Keratinocyte (primary cell): ENCODE measurements at regions not wholly inside any gene's neighbourhood (a gene's known extent, or its start where the extent isn't known, plus 50 kb on each side); places are given as distances from the start of the nearest gene placed in this dataset.

Experiments
- DNase-seq: peaks from one replicate; pipeline ENCODE4 v3.0.0-alpha.2; 2011; ENCODE audit warnings: low read depth, missing footprints, low spot score
- FAIRE-seq: peaks from 2 replicates; lab custom pipeline; 2011; peaks lifted over from hg19 to GRCh38; lab: Jason Lieb, UNC
- H2AFZ ChIP-seq: 2 replicates; pipeline ENCODE4 v1.6.0; 2012; ENCODE audit warnings: low read length, control low read depth, inconsistent platforms; ENCODE audit not compliant: control insufficient read depth
- H3K27ac ChIP-seq: 2 replicates; pipeline ENCODE4 v1.5.1; 2011; ENCODE audit warnings: low read length; ENCODE audit not compliant: control insufficient read depth, insufficient read depth
- H3K27me3 ChIP-seq: 3 replicates; pipeline ENCODE4 v1.6.0; 2011; ENCODE audit warnings: low read length; ENCODE audit not compliant: control insufficient read depth, insufficient read depth; ENCODE audit errors: extremely low read depth
- H3K36me3 ChIP-seq, 2 experiments: 2 replicates in 1 of 2; 3 replicates in 1 of 2; pipeline ENCODE4 v1.5.1; 2011; ENCODE audit warnings: low read length in 2 of 2, mild to moderate bottlenecking in 1 of 2; ENCODE audit not compliant: control insufficient read depth in 2 of 2, insufficient read depth in 2 of 2; ENCODE audit errors: extremely low read depth in 1 of 2
- H3K4me1 ChIP-seq: 3 replicates; pipeline ENCODE4 v1.5.1; 2011; ENCODE audit warnings: low read length; ENCODE audit not compliant: control insufficient read depth, insufficient read depth; ENCODE audit errors: extremely low read depth
- H3K4me2 ChIP-seq: 3 replicates; pipeline ENCODE4 v1.6.0; 2011; ENCODE audit warnings: low read depth, low read length; ENCODE audit not compliant: control insufficient read depth, insufficient read depth; ENCODE audit errors: extremely low read depth
- H3K4me3 ChIP-seq, 3 experiments: fragments of 200-600 bp in 1 of 3; sonication (generic) in 1 of 3; 2 replicates in 2 of 3; 3 replicates in 1 of 3; pipeline ENCODE4 v1.5.1; 2011 to 2016; ENCODE audit warnings: low read length in 3 of 3, mild to moderate bottlenecking in 3 of 3, control low read depth in 2 of 3, inconsistent platforms in 1 of 3, low read depth in 1 of 3, mixed read lengths in 1 of 3, mixed run types in 1 of 3, moderate library complexity in 1 of 3; ENCODE audit not compliant: control insufficient read depth in 2 of 3, insufficient read depth in 2 of 3; ENCODE audit errors: extremely low read depth in 1 of 3
- H3K79me2 ChIP-seq: 2 replicates; pipeline ENCODE4 v1.6.0; 2012; ENCODE audit warnings: low read length; ENCODE audit not compliant: control insufficient read depth, insufficient read depth
- H3K9ac ChIP-seq: 3 replicates; pipeline ENCODE4 v1.6.0; 2011; ENCODE audit warnings: low read length; ENCODE audit not compliant: control insufficient read depth, insufficient read depth; ENCODE audit errors: extremely low read depth
- H3K9me1 ChIP-seq: 3 replicates; pipeline ENCODE4 v1.6.0; 2011; ENCODE audit warnings: low read length; ENCODE audit not compliant: control insufficient read depth, insufficient read depth; ENCODE audit errors: extremely low read depth
- H3K9me3 ChIP-seq: 2 replicates; pipeline ENCODE4 v1.5.1; 2012; ENCODE audit warnings: low read depth, low read length; ENCODE audit not compliant: control insufficient read depth
- H4K20me1 ChIP-seq: 3 replicates; pipeline ENCODE4 v1.6.0; 2011; ENCODE audit warnings: low read length; ENCODE audit not compliant: control insufficient read depth, insufficient read depth; ENCODE audit errors: extremely low read depth
- EZH2 ChIP-seq: IDR thresholded peaks from one replicate; pipeline ENCODE4 v1.6.1; 2012; ENCODE audit warnings: inconsistent platforms, mild to moderate bottlenecking, low read length, moderate library complexity
- dilution Hi-C: fragments of 300-500 bp; cut with MboI; formaldehyde crosslinking; loops from one replicate; pipeline ENCODE4 v1.7.0; 2020; ENCODE audit warnings: low sequenced_read_pairs; ENCODE audit not compliant: extremely low pct_ligation_motif_present
- TF ChIP-seq, protein P1 (sequence below), 3 experiments: IDR thresholded peaks in 1 of 3; conservative IDR thresholded peaks in 1 of 3; optimal IDR thresholded peaks in 1 of 3; 2 replicates in 2 of 3; 3 replicates in 1 of 3; pipeline versions ENCODE3 to v1.5.1; 2011; ENCODE audit warnings: low read length in 3 of 3, mild to moderate bottlenecking in 3 of 3, moderate library complexity in 2 of 3, control low read depth in 1 of 3, inconsistent platforms in 1 of 3; ENCODE audit not compliant: insufficient read depth in 2 of 3; ENCODE audit errors: extremely low read depth in 1 of 3

DNA sequence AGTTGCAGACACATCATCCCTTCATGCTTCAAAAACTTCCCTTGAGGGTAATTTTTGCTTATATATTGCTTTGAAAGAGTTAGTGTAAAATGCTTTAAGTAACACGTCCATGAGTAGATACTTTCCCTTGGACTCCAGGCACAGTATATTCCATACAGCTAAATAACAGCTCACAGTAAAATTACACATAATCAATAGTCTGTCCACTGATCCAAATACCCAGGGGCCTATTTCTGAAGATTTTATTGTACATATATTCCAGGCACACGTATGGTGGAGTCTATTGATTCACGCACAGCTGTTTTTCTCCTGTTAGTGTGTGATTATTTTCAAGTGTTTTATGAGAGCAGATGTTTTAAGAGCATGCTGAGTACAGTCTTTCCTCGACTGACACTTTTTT is 223.7 kb upstream of the GRAMD2B start:
- dilution Hi-C loops = no loop called here
- TF ChIP-seq, protein P1, sequence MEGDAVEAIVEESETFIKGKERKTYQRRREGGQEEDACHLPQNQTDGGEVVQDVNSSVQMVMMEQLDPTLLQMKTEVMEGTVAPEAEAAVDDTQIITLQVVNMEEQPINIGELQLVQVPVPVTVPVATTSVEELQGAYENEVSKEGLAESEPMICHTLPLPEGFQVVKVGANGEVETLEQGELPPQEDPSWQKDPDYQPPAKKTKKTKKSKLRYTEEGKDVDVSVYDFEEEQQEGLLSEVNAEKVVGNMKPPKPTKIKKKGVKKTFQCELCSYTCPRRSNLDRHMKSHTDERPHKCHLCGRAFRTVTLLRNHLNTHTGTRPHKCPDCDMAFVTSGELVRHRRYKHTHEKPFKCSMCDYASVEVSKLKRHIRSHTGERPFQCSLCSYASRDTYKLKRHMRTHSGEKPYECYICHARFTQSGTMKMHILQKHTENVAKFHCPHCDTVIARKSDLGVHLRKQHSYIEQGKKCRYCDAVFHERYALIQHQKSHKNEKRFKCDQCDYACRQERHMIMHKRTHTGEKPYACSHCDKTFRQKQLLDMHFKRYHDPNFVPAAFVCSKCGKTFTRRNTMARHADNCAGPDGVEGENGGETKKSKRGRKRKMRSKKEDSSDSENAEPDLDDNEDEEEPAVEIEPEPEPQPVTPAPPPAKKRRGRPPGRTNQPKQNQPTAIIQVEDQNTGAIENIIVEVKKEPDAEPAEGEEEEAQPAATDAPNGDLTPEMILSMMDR (optimal IDR thresholded peaks at IDR 0.05 in 1 of 3, IDR thresholded peaks at IDR 0.05 in 1 of 3, conservative IDR thresholded peaks at IDR 0.05 in 1 of 3; ENCODE audit: extremely low read depth in 1 of 3, insufficient read depth in 2 of 3, low read length in 3 of 3) = no peak
- TF ChIP-seq EZH2 = no peak
- Histone ChIP-seq H3K79me2 (no peaks in the 10 kb centered on the region), H3K9me1 (no peaks in the 10 kb centered on the region), H3K4me3 (no peak overlapping the region), H3K36me3 (no peaks in the 10 kb centered on the region), H4K20me1 (no peaks in the 10 kb centered on the region), H2AFZ (no peak overlapping the region), H3K9ac (no peak overlapping the region), H3K4me1 (no peaks in the 10 kb centered on the region), H3K27me3 (no peaks in the 10 kb centered on the region), H3K9me3 (no peaks in the 10 kb centered on the region), H3K4me2 (no peak overlapping the region), H3K27ac (no peak overlapping the region)
- no peak for DNase-seq
- no peak for FAIRE-seq

DNA sequence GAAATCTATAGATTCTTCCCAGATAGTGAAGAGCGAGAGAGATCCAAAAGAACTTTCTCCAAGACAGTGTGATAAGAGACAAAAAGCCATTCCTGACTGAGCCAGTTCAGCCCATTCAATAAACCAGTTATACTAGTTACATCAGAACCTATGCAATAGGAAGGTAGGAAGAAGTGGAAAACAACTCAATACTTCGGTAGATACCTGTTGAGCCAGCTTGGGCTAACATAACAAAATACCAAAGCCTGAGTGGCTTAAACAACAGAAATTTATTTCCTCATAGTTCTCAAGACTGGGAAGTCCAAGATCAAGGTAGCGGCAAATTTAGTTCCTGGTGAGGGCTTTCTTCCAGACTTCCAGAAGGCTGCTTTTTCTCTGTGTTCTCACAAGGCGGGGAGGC is 214.5 kb upstream of the GRAMD2B start:
- no peaks in the 10 kb centered on the region for H3K9me1 ChIP-seq
- dilution Hi-C loops = no loop called here
- H3K4me2 ChIP-seq = no peak overlapping the region
- no peak for TF ChIP-seq EZH2
- TF ChIP-seq, protein P1 (optimal IDR thresholded peaks at IDR 0.05 in 1 of 3, IDR thresholded peaks at IDR 0.05 in 1 of 3, conservative IDR thresholded peaks at IDR 0.05 in 1 of 3; ENCODE audit: extremely low read depth in 1 of 3, insufficient read depth in 2 of 3, low read length in 3 of 3) = no peak
- no peaks in the 10 kb centered on the region for H3K79me2 ChIP-seq
- no peaks in the 10 kb centered on the region for H3K36me3 ChIP-seq
- H3K27me3 ChIP-seq = no peaks in the 10 kb centered on the region
- H3K9me3 ChIP-seq = no peaks in the 10 kb centered on the region
- no peak overlapping the region for H3K9ac ChIP-seq
- H3K4me3 ChIP-seq = no peak overlapping the region
- H3K27ac ChIP-seq = no peak overlapping the region
- no peaks in the 10 kb centered on the region for H4K20me1 ChIP-seq
- no peak overlapping the region for H2AFZ ChIP-seq
- no peaks in the 10 kb centered on the region for H3K4me1 ChIP-seq
- no peak for DNase-seq
- FAIRE-seq = no peak
